OCI-LY7 (cell line): ENCODE measurements at regions not wholly inside any gene's neighbourhood (a gene's known extent, or its start where the extent isn't known, plus 50 kb on each side); places are given as distances from the start of the nearest gene placed in this dataset.

ENCODE experiments used
- BruUV-seq: library from RNA; stranded (reverse); fragments of 400-500 nt; replicated peaks from 2 replicates; lab custom pipeline; 2021; lab: Mats Ljungman, UMichigan
- CTCF ChIA-PET: fragments of 300-600 bp; sonication (Branson Sonifier 250); formaldehyde crosslinking; loops from one replicate; lab custom pipeline; 2022; ENCODE audit warnings: antibody characterized with exemption; ENCODE audit not compliant: unreplicated experiment; lab: Charles Lee
- POLR2A ChIA-PET: fragments of 300-600 bp; sonication (Branson Sonifier 250); formaldehyde crosslinking; loops from one replicate; lab custom pipeline; 2022; ENCODE audit warnings: antibody characterized with exemption; lab: Charles Lee
- DNase-seq: peaks from one replicate; pipeline ENCODE4 v3.0.0-alpha.2; 2015; ENCODE audit warnings: low spot score
- H2AFZ ChIP-seq: fragments of 200-600 bp; sonication (generic), shearing (Covaris generic); 2 replicates; pipeline ENCODE4 v1.6.1; 2014; ENCODE audit warnings: mild to moderate bottlenecking, antibody characterized with exemption, low read length, moderate library complexity
- H3K27ac ChIP-seq: fragments of 200-600 bp; sonication (generic); 2 replicates; pipeline ENCODE4 v1.5.1; 2014; ENCODE audit warnings: mixed run types, low read depth, mild to moderate bottlenecking, moderate library complexity, low read length, inconsistent platforms; ENCODE audit not compliant: poor library complexity, severe bottlenecking
- H3K36me3 ChIP-seq: fragments of 200-600 bp; sonication (generic); 2 replicates; pipeline ENCODE4 v1.6.1; 2014; ENCODE audit warnings: mild to moderate bottlenecking, antibody characterized with exemption, low read length, moderate library complexity, mixed read lengths; ENCODE audit not compliant: insufficient read depth
- H3K4me1 ChIP-seq: fragments of 200-600 bp; sonication (generic); 2 replicates; pipeline ENCODE4 v1.5.1; 2014; ENCODE audit warnings: mild to moderate bottlenecking, low read length; ENCODE audit not compliant: insufficient read depth, poor library complexity, severe bottlenecking
- H3K4me2 ChIP-seq: fragments of 200-600 bp; sonication (generic); 2 replicates; pipeline ENCODE4 v1.6.1; 2014; ENCODE audit warnings: mild to moderate bottlenecking, low read length
- H3K4me3 ChIP-seq: fragments of 200-600 bp; sonication (generic); 2 replicates; pipeline ENCODE4 v1.5.1; 2014; ENCODE audit warnings: mild to moderate bottlenecking, low read depth, low read length; ENCODE audit not compliant: poor library complexity, severe bottlenecking
- H3K79me2 ChIP-seq: fragments of 200-600 bp; sonication (generic); 2 replicates; pipeline ENCODE4 v1.6.1; 2016; ENCODE audit warnings: low read depth, mild to moderate bottlenecking, low read length, moderate library complexity, mixed read lengths; ENCODE audit not compliant: insufficient read depth
- H3K9me2 ChIP-seq: fragments of 200-600 bp; sonication (generic); 2 replicates; pipeline ENCODE4 v1.6.1; 2016; ENCODE audit warnings: mild to moderate bottlenecking, low read length, mixed read lengths; ENCODE audit not compliant: insufficient read depth
- H3K9me3 ChIP-seq: fragments of 200-600 bp; sonication (generic); 2 replicates; pipeline ENCODE4 v1.6.1; 2014; ENCODE audit warnings: mild to moderate bottlenecking, mixed run types, low read length, mixed read lengths
- H4K20me1 ChIP-seq: fragments of 200-600 bp; sonication (generic); 2 replicates; pipeline ENCODE4 v1.6.1; 2014; ENCODE audit warnings: mild to moderate bottlenecking, antibody characterized with exemption, low read length, moderate library complexity, mixed read lengths; ENCODE audit not compliant: insufficient read depth
- EZH2phosphoT487 ChIP-seq: fragments of 200-600 bp; sonication (generic); IDR thresholded peaks from 2 replicates; pipeline ENCODE4 v1.6.1; 2018; ENCODE audit warnings: low read depth, borderline replicate concordance, mild to moderate bottlenecking, mixed run types, antibody characterized with exemption, low read length, moderate library complexity, mixed read lengths
- intact Hi-C: fragments of 100-400 bp; cut with micrococcal nuclease; formaldehyde crosslinking; loops from one replicate; pipeline ENCODE4 v1.10.0; 2022; ENCODE audit not compliant: unreplicated experiment
- TF ChIP-seq, protein P1 (sequence below): fragments of 200-600 bp; sonication (generic); conservative IDR thresholded peaks from 2 replicates; pipeline ENCODE4 v1.5.1; 2014; ENCODE audit warnings: mild to moderate bottlenecking, antibody characterized with exemption, low read length, moderate library complexity, mixed read lengths

GRCh38 chr11:69427906-69428880 is 53.3 kb upstream of the LINC01488 start:
- TF ChIP-seq, protein P1, sequence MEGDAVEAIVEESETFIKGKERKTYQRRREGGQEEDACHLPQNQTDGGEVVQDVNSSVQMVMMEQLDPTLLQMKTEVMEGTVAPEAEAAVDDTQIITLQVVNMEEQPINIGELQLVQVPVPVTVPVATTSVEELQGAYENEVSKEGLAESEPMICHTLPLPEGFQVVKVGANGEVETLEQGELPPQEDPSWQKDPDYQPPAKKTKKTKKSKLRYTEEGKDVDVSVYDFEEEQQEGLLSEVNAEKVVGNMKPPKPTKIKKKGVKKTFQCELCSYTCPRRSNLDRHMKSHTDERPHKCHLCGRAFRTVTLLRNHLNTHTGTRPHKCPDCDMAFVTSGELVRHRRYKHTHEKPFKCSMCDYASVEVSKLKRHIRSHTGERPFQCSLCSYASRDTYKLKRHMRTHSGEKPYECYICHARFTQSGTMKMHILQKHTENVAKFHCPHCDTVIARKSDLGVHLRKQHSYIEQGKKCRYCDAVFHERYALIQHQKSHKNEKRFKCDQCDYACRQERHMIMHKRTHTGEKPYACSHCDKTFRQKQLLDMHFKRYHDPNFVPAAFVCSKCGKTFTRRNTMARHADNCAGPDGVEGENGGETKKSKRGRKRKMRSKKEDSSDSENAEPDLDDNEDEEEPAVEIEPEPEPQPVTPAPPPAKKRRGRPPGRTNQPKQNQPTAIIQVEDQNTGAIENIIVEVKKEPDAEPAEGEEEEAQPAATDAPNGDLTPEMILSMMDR: no peak
- no peak for TF ChIP-seq EZH2phosphoT487
- Histone ChIP-seq H3K9me2 (no peaks in the 10 kb centered on the region), H3K4me1 (no peaks in the 10 kb centered on the region), H3K27ac (no peak overlapping the region), H2AFZ (no peak overlapping the region), H3K4me3 (no peak overlapping the region), H3K4me2 (no peak overlapping the region), H4K20me1 (no peaks in the 10 kb centered on the region), H3K36me3 (no peaks in the 10 kb centered on the region), H3K9me3 (peaks cover 11% of the 10 kb centered on the region), H3K79me2 (no peaks in the 10 kb centered on the region)
- intact Hi-C loops: no loop called here
- ChIA-PET CTCF (no interaction called here), POLR2A (no interaction called here)
- no peak for DNase-seq
- no TSS peak for BruUV-seq

DNA sequence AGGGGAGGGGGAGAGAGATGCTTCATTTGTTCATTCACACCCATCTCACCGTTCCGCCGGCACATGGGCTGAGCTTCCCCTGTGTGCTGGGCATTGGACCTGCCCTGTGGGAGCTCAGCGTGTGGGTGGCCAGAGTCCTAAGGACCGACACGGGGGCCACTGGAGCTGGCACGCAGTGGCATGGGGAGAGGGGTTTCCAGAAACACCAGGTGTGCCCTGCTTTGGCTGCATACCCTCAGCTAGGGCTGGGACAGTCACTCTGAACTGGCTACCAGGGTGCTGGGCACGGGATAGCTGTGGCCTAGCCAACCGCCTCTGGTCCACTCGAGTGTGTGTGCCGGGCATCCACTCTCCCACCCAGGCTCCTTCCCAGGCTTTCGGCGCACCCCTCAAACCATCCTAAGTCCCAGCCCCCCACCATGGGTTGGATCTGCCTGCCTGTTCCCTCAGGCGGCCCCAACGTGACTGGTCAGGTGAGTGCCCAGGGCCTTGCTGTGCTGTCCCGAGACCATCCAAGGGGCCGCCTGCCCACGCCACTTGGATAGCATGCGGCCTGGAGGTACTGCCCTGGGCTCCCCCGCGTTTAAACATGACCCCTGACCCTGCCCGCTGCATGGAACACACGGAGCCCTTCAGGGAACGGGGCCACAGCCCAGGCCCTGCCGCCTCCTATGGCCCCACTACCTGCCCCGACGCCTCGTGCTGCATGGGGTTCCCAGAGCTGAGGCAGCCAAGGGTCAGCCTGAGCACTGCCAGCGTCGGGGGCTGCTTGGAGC is 51.6 kb upstream of the LINC01488 start:
- no peak overlapping the region for H3K27ac ChIP-seq
- H3K4me1 ChIP-seq: no peaks in the 10 kb centered on the region
- H3K9me3 ChIP-seq: peaks cover 4% of the 10 kb centered on the region
- DNase-seq: no peak
- H3K4me3 ChIP-seq: no peak overlapping the region
- BruUV-seq: no TSS peak
- no peaks in the 10 kb centered on the region for H3K36me3 ChIP-seq
- H3K79me2 ChIP-seq: no peaks in the 10 kb centered on the region
- H4K20me1 ChIP-seq: no peaks in the 10 kb centered on the region
- POLR2A ChIA-PET: no interaction called here
- no peaks in the 10 kb centered on the region for H3K9me2 ChIP-seq
- no peak overlapping the region for H3K4me2 ChIP-seq
- H2AFZ ChIP-seq: no peak overlapping the region
- intact Hi-C loops: no loop called here
- CTCF ChIA-PET: no interaction called here
- no peak for TF ChIP-seq EZH2phosphoT487
- TF ChIP-seq, protein P1: no peak
